Neural progenitor cell (in vitro differentiated cells): ENCODE measurements at regions not wholly inside any gene's neighbourhood (a gene's known extent, or its start where the extent isn't known, plus 50 kb on each side); places are given as distances from the start of the nearest gene placed in this dataset.

Experiments
- EZH2phosphoT487 ChIP-seq: fragments of 200-600 bp; sonication (generic); IDR thresholded peaks from 2 replicates; pipeline ENCODE4 v1.6.1; 2017; ENCODE audit warnings: antibody characterized with exemption
- TF ChIP-seq, protein P1 (sequence below): fragments of 200-600 bp; sonication (generic); IDR thresholded peaks from 2 replicates; pipeline ENCODE4 v1.5.1; 2017; ENCODE audit warnings: antibody characterized with exemption, mild to moderate bottlenecking

DNA sequence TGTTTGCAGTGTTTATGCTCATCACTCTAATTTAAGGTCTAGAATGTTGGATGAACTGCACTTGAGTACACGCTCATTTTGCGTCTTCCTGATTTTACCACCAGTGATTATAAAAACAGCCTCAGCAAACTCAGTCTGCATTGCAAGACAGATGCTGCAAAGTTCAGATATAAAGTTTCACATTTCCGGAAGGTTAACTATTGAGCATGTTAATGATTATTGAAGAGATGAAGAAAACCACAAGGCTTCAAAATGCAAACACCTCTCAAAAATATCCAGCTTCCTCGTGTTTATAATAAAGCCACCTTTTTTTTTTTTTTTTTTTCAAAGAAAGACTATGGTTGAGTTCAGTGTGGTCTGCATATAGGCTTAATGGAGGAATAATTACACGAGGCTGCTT, 92.1 kb upstream of the BMP4 start:
- TF ChIP-seq, protein P1, sequence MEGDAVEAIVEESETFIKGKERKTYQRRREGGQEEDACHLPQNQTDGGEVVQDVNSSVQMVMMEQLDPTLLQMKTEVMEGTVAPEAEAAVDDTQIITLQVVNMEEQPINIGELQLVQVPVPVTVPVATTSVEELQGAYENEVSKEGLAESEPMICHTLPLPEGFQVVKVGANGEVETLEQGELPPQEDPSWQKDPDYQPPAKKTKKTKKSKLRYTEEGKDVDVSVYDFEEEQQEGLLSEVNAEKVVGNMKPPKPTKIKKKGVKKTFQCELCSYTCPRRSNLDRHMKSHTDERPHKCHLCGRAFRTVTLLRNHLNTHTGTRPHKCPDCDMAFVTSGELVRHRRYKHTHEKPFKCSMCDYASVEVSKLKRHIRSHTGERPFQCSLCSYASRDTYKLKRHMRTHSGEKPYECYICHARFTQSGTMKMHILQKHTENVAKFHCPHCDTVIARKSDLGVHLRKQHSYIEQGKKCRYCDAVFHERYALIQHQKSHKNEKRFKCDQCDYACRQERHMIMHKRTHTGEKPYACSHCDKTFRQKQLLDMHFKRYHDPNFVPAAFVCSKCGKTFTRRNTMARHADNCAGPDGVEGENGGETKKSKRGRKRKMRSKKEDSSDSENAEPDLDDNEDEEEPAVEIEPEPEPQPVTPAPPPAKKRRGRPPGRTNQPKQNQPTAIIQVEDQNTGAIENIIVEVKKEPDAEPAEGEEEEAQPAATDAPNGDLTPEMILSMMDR = no peak
- no peak for TF ChIP-seq EZH2phosphoT487
